ENCODE measurements at regions not wholly inside any gene's neighbourhood (a gene's known extent, or its start where the extent isn't known, plus 50 kb on each side); places are given as distances from the start of the nearest gene placed in this dataset.
"Not testable (repeated sequence)": the region's sequence is repeated elsewhere in the genome, so short reads cannot be mapped to it uniquely, and the experiment has no call there.

DNA sequence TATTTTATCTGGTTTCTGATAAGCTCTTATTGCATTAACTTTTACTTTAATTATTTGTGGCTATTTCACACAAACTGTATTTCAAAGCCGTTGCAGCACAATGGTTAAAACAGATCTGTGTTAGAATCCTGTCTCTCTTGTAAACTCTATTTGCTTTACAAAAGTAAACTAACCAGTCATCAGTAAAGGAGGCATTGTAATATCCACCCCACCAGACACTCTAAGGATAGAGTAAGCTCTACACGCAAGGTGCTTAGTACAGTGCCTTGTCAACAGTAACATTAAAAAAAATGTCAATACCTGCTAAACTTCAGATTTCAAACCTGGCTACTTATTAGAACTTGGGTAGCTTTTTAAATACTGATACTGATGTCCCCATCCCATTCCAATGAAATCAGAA, 228.4 kb downstream of the RCHY1 start:
- Histone ChIP-seq H3K27me3 (ENCODE audit: insufficient read depth, low read length) (no peaks in the 10 kb centered on the region), H3K4me3 (ENCODE audit: low read length) (no peak overlapping the region)
- 98% methylated on average over 2 of the region's 2 CpGs for WGBS

DNA sequence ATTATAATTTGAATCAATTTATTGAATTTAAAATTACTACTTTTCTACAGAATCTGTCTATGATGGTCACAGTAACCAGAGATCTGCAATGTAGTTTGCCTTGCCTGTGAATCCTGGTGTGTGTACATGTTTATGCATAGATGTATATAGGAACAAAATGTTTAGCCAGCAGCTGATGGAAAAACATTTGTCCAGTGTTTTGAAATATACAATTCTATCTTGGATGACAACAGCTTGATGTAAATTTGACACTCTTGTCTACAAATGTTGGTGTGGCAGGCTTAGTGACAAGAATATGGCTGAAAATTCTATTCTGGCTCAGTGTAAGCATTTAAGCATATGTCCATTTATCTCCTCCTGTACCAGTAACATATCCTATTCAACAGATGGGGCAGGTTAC, 229.4 kb downstream of the RCHY1 start:
- Histone ChIP-seq H3K9ac (ENCODE audit: low read depth, low read length) (no peak overlapping the region), H3K36me3 (ENCODE audit: insufficient read depth, low read length) (no peaks in the 10 kb centered on the region), H3K4me1 (ENCODE audit: insufficient read depth, low read length) (no peaks in the 10 kb centered on the region), H3K27ac (ENCODE audit: low read depth, low read length) (no peak overlapping the region), H3K27me3 (ENCODE audit: insufficient read depth, low read length) (no peaks in the 10 kb centered on the region), H3K4me3 (ENCODE audit: low read length) (no peak overlapping the region), H3K9me3 (ENCODE audit: insufficient read depth, low read depth, low read length) (no peaks in the 10 kb centered on the region)

More for the DNA sequence above, 228.4 kb downstream of the RCHY1 start:
- Histone ChIP-seq H3K27ac (ENCODE audit: low read depth, low read length) (no peak overlapping the region), H3K36me3 (ENCODE audit: insufficient read depth, low read length) (no peaks in the 10 kb centered on the region), H3K9me3 (ENCODE audit: insufficient read depth, low read depth, low read length) (no peaks in the 10 kb centered on the region), H3K4me1 (ENCODE audit: insufficient read depth, low read length) (no peaks in the 10 kb centered on the region), H3K9ac (ENCODE audit: low read depth, low read length) (no peak overlapping the region)

DNA sequence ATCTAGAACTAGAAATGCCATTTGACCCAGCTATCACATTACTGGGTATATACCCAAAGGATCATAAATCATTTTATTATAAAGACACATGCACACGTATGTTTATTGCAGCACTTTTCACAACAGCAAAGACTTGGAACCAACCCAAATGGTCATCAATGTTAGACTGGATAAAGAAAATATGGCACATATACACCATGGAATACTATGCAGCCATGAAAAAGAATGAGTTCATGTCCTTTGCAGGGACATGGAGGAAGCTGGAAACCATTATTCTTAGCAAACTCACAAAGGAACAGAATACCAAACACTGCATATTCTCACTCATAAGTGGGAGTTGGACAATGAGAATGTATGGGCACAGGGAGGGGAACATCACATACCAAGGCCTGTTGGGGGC, 233.7 kb downstream of the RCHY1 start:
- H3K9me3 ChIP-seq (ENCODE audit: insufficient read depth, low read depth, low read length); H3K9ac ChIP-seq (ENCODE audit: low read depth, low read length); H3K27ac ChIP-seq (ENCODE audit: low read depth, low read length); H3K4me3 ChIP-seq (ENCODE audit: low read length); H3K27me3 ChIP-seq (ENCODE audit: insufficient read depth, low read length); H3K36me3 ChIP-seq (ENCODE audit: insufficient read depth, low read length); H3K4me1 ChIP-seq (ENCODE audit: insufficient read depth, low read length): not testable (repeated sequence)
- whole genome bisulfite sequencing, result 100% methylated on average over 1 of the region's 1 CpG

DNA sequence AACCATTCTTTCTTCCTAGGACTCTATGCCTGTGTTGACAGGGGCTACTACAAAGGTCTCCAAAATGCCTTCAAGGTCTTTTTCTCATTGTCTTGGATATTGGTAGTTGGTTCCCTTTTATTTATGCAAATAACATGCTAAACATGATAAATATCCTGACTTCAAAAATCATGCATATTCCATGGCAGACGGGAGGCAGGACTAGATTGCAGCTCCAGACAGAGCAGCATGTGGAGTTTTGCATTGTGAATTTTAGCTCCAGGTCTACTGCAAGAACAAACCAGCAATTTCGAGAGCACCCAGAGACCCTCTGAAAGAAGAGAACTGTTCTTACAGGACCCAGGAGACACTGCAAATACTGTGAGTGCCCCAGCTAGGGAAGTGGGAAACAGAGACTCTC, 254.9 kb downstream of the RCHY1 start:
- Histone ChIP-seq H3K9me3 (ENCODE audit: insufficient read depth, low read depth, low read length) (no peaks in the 10 kb centered on the region), H3K27ac (ENCODE audit: low read depth, low read length) (no peak overlapping the region), H3K4me1 (ENCODE audit: insufficient read depth, low read length) (peaks cover 3% of the 10 kb centered on the region; the same call in 1 of the 2 replicates), H3K4me3 (ENCODE audit: low read length) (no peak overlapping the region), H3K27me3 (ENCODE audit: insufficient read depth, low read length) (no peaks in the 10 kb centered on the region), H3K36me3 (ENCODE audit: insufficient read depth, low read length) (no peaks in the 10 kb centered on the region), H3K9ac (ENCODE audit: low read depth, low read length) (no peak overlapping the region)
- WGBS, result 92% methylated on average over 2 of the region's 2 CpGs

DNA sequence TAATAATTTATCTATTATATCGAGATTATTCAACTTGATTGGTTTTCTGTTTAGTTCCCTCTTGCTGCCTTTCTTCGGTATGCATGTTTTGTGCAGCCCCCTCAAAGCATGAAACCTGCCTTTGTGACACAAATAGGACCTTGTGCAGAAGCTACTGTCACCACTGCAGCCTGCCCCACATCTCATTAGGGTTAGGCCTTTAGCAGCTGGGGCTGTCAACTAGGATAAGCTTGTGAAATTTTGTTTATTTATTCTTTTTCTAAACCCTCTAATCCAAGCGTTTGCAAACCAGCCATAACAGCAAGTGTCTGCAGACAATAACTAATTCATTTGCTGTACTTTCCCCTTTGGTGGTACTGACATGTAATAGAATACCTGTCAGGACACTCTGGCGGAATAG, 258.9 kb downstream of the RCHY1 start:
- Histone ChIP-seq H3K4me3 (ENCODE audit: low read length) (no peak overlapping the region), H3K4me1 (ENCODE audit: insufficient read depth, low read length) (no peaks in the 10 kb centered on the region), H3K27ac (ENCODE audit: low read depth, low read length) (no peak overlapping the region), H3K9ac (ENCODE audit: low read depth, low read length) (no peak overlapping the region), H3K36me3 (ENCODE audit: insufficient read depth, low read length) (no peaks in the 10 kb centered on the region), H3K27me3 (ENCODE audit: insufficient read depth, low read length) (no peaks in the 10 kb centered on the region), H3K9me3 (ENCODE audit: insufficient read depth, low read depth, low read length) (no peaks in the 10 kb centered on the region)
- 80% methylated on average over 4 of the region's 4 CpGs for WGBS

DNA sequence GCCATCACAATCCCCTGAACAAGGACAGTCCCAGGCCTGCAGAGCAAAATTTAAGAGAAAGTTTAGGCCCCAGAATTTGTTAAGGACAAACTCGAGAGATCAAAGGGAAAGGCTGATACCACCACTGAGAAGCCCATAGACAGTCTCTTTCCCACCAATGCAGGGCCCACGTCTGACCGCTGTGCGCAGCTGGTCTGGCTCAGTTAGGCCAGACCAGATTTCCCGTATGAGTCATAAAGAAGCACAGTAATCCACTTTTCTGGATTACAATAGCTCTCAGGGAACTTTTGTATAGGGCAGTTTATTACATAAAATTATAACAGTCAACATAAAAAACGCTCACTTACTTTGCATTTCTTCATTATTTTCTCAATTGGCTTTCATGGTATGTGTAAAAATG, 259.5 kb downstream of the RCHY1 start:
- no peak overlapping the region for H3K4me3 ChIP-seq (ENCODE audit: low read length)
- no peaks in the 10 kb centered on the region for H3K27me3 ChIP-seq (ENCODE audit: insufficient read depth, low read length)
- no peaks in the 10 kb centered on the region for H3K36me3 ChIP-seq (ENCODE audit: insufficient read depth, low read length)
- H3K27ac ChIP-seq (ENCODE audit: low read depth, low read length), result no peak overlapping the region
- 0 out of 2 replicates have a peak, but pooled peaks cover under 1% of the 10 kb centered on the region for H3K4me1 ChIP-seq (ENCODE audit: insufficient read depth, low read length)
- no peak overlapping the region for H3K9ac ChIP-seq (ENCODE audit: low read depth, low read length)
- WGBS, result 90% methylated on average over 5 of the region's 6 CpGs
- H3K9me3 ChIP-seq (ENCODE audit: insufficient read depth, low read depth, low read length), result no peaks in the 10 kb centered on the region

DNA sequence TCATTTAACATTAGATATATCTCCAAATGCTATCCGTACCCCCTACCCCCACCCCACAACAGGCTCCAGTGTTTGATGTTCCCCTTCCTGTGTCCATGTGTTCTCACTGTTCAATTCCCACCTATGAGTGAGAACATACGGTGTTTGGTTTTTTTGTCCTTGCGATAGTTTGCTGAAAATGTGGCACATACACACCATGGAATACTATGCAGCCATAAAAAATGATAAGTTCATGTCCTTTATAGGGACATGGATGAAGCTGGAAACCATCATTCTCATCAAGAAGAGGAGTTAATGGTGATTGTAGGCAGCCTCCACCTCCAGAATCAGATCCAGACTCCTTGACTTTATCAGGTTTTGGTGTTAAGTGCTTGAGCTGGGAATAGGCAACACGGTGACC, 261.1 kb downstream of the RCHY1 start:
- H3K9me3 ChIP-seq (ENCODE audit: insufficient read depth, low read depth, low read length); H3K4me3 ChIP-seq (ENCODE audit: low read length); H3K27me3 ChIP-seq (ENCODE audit: insufficient read depth, low read length); H3K36me3 ChIP-seq (ENCODE audit: insufficient read depth, low read length); H3K27ac ChIP-seq (ENCODE audit: low read depth, low read length); H3K4me1 ChIP-seq (ENCODE audit: insufficient read depth, low read length); H3K9ac ChIP-seq (ENCODE audit: low read depth, low read length): not testable (repeated sequence)
- 90% methylated on average over 1 of the region's 4 CpGs for WGBS

DNA sequence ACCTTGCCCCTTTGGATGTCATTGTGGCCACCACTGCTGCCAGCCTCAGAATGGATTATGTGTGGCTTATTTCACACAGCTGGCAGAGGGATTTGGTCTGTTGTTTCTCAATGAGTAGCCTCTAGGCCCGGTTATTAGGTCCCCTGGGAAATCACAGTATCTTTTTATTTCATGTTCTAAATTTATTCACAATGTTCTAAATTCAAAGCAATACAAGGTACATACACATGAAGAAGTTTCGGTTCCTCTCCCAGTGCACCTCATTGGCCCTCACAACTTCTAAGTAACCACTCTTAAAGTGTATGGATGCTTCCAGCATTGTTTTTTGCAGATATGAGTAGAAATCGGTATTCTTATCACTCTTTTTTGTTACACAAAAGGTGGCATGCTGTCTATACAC, 262.7 kb downstream of the RCHY1 start:
- Histone ChIP-seq H3K27me3 (ENCODE audit: insufficient read depth, low read length) (no peaks in the 10 kb centered on the region), H3K27ac (ENCODE audit: low read depth, low read length) (no peak overlapping the region), H3K9me3 (ENCODE audit: insufficient read depth, low read depth, low read length) (no peaks in the 10 kb centered on the region), H3K4me1 (ENCODE audit: insufficient read depth, low read length) (0 out of 2 replicates have a peak, but pooled peaks cover 4% of the 10 kb centered on the region), H3K36me3 (ENCODE audit: insufficient read depth, low read length) (no peaks in the 10 kb centered on the region), H3K9ac (ENCODE audit: low read depth, low read length) (no peak overlapping the region), H3K4me3 (ENCODE audit: low read length) (no peak overlapping the region)
- WGBS, result 85% methylated on average over 2 of the region's 3 CpGs

DNA sequence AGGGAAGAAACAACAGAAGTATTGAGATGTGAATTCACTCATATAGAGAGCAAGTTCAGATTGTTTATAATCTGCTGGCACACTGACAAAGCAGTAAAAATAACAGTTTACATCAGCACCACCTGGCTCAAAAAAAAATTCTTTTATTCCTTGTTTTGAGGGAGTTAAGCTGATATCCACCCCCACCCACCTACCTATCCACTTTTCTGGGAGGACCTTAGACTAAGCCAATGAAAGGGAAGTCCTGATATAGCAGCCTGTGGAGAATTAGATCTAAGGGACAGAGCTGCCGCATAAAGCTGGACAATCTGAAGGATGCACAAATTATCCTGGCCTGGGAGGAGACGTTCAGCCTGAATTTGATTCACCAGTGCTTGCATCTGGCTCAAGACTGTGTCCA, 264.5 kb downstream of the RCHY1 start:
- Histone ChIP-seq H3K9me3 (ENCODE audit: insufficient read depth, low read depth, low read length) (no peaks in the 10 kb centered on the region), H3K27ac (ENCODE audit: low read depth, low read length) (no peak overlapping the region), H3K36me3 (ENCODE audit: insufficient read depth, low read length) (no peaks in the 10 kb centered on the region), H3K4me3 (ENCODE audit: low read length) (no peak overlapping the region), H3K27me3 (ENCODE audit: insufficient read depth, low read length) (no peaks in the 10 kb centered on the region), H3K9ac (ENCODE audit: low read depth, low read length) (no peak overlapping the region), H3K4me1 (ENCODE audit: insufficient read depth, low read length) (0 out of 2 replicates have a peak, but pooled peaks cover 4% of the 10 kb centered on the region)
- 97% methylated on average over 2 of the region's 2 CpGs for WGBS

DNA sequence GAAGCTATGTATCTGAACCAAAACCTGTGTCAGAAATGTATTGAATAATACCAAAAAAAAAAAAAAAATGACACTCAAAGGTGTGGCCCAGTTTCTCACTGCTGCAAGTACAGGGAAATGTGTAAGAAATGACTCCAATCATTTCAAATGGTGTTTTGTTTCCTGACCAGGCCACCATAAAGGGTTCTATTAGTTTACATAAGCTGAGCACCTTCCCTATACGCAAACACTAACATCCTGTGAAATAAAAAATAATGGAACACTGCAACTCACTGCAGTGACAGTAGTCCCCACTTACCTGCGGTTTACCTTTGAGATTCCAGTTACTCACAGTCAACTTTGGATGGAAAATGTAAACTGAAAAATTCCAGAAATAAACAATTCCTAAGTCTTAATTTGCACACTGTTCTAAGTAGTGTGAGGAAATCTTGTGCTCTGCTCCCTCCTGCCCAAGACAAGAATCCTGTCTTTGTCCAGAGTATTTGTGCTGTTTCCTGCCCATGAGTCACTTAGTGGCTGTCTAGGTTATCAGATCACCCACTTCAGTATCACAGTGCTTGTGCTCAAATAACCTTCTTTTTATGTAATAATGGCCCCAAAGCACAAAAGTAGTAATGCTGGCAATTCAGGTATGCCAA, 265.3 kb downstream of the RCHY1 start:
- H3K27ac ChIP-seq (ENCODE audit: low read depth, low read length), result no peak overlapping the region

DNA sequence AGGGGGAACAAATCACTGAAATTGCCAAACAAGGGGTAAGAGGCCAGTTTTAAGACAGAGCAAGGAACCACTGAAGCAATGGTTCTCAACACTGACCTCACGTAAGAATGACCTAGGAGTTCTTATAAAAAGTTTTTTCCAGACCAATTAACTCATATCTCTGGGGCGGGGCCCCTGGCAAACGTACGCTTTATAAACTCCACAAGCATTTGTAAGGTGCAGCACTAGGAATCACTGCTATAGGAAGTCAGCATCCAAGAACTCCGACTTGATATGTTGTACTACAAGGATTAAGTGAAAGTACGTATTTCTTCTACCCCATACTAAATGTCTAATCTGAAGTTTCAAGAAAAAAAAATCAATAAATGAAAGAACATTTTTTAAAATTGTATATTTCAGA, 269.9 kb downstream of the RCHY1 start:
- Histone ChIP-seq H3K36me3 (ENCODE audit: insufficient read depth, low read length) (no peaks in the 10 kb centered on the region), H3K9me3 (ENCODE audit: insufficient read depth, low read depth, low read length) (no peaks in the 10 kb centered on the region), H3K4me1 (ENCODE audit: insufficient read depth, low read length) (no peaks in the 10 kb centered on the region), H3K27me3 (ENCODE audit: insufficient read depth, low read length) (no peaks in the 10 kb centered on the region), H3K27ac (ENCODE audit: low read depth, low read length) (no peak overlapping the region), H3K4me3 (ENCODE audit: low read length) (no peak overlapping the region), H3K9ac (ENCODE audit: low read depth, low read length) (no peak overlapping the region)
- WGBS, result 99% methylated on average over 5 of the region's 6 CpGs

More for the DNA sequence above, 265.3 kb downstream of the RCHY1 start:
- Histone ChIP-seq H3K9ac (ENCODE audit: low read depth, low read length) (no peak overlapping the region), H3K4me3 (ENCODE audit: low read length) (no peak overlapping the region), H3K9me3 (ENCODE audit: insufficient read depth, low read depth, low read length) (no peaks in the 10 kb centered on the region), H3K36me3 (ENCODE audit: insufficient read depth, low read length) (no peaks in the 10 kb centered on the region), H3K4me1 (ENCODE audit: insufficient read depth, low read length) (0 out of 2 replicates have a peak, but pooled peaks cover 4% of the 10 kb centered on the region), H3K27me3 (ENCODE audit: insufficient read depth, low read length) (no peaks in the 10 kb centered on the region)
- WGBS, result 89% methylated on average over 2 of the region's 2 CpGs

DNA sequence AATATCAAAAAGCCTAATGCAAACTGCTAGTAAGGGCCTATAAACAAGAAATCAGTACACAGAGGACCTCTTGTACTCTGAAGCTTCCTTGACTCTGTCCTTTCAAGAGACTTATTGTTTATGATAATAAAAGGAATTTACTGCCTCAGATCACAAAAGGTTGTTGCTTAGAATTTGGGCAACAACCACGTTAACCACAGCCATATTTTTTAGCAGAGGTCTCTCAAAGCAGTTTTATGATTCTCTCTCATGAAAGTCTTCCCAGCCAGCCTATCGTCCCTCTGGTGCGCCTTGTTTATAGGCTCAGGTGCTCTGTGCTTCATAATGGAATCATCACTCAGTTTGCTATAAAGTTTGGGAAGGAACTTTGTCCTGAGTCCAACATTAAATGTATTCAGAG, 270.6 kb downstream of the RCHY1 start:
- WGBS, result 83% methylated on average over 3 of the region's 3 CpGs
- H3K9me3 ChIP-seq (ENCODE audit: insufficient read depth, low read depth, low read length), result peaks cover 5% of the 10 kb centered on the region; the same call in 1 of the 2 replicates
- no peaks in the 10 kb centered on the region for H3K36me3 ChIP-seq (ENCODE audit: insufficient read depth, low read length)
- H3K27me3 ChIP-seq (ENCODE audit: insufficient read depth, low read length), result no peaks in the 10 kb centered on the region
- no peaks in the 10 kb centered on the region for H3K4me1 ChIP-seq (ENCODE audit: insufficient read depth, low read length)
- no peak overlapping the region for H3K27ac ChIP-seq (ENCODE audit: low read depth, low read length)
- no peak overlapping the region for H3K9ac ChIP-seq (ENCODE audit: low read depth, low read length)
- H3K4me3 ChIP-seq (ENCODE audit: low read length), result no peak overlapping the region

All from HUES64 (cell line).